Type B pancreatic cell (in vitro differentiated cells): ENCODE measurements at regions not wholly inside any gene's neighbourhood (a gene's known extent, or its start where the extent isn't known, plus 50 kb on each side); places are given as distances from the start of the nearest gene placed in this dataset.
"Not testable (repeated sequence)": the region's sequence is repeated elsewhere in the genome, so short reads cannot be mapped to it uniquely, and the experiment has no call there.

Experiments
- DNase-seq: peaks from one replicate; pipeline ENCODE4 v3.0.0; 2021; ENCODE audit warnings: mixed read lengths; ENCODE audit not compliant: unreplicated experiment; ENCODE audit errors: extremely low spot score
- H3K27ac Mint-ChIP-seq: 2 replicates; pipeline ENCODE4 v1.8.0; 2021; ENCODE audit warnings: mild to moderate bottlenecking, mixed read lengths
- H3K27me3 Mint-ChIP-seq: 2 replicates; pipeline ENCODE4 v1.8.0; 2021; ENCODE audit warnings: mixed read lengths
- H3K36me3 Mint-ChIP-seq: 2 replicates; pipeline ENCODE4 v1.8.0; 2021; ENCODE audit warnings: mixed read lengths
- H3K4me1 Mint-ChIP-seq: one replicate; pipeline ENCODE4 v1.8.0; 2021; ENCODE audit warnings: mixed read lengths; ENCODE audit not compliant: unreplicated experiment
- H3K4me3 Mint-ChIP-seq: 2 replicates; pipeline ENCODE4 v1.8.0; 2021; ENCODE audit warnings: mild to moderate bottlenecking, mixed read lengths
- H3K9me3 Mint-ChIP-seq: 2 replicates; pipeline ENCODE4 v1.8.0; 2021; ENCODE audit warnings: mixed read lengths
- CTCF ChIP-seq: fragments of 200-600 bp; sonication (generic); conservative IDR thresholded peaks from 2 replicates; pipeline ENCODE4 v1.5.0; 2021; ENCODE audit warnings: antibody characterized with exemption, mild to moderate bottlenecking

GRCh38 chr13:43946281-43946680 lies 66.6 kb downstream of the LACC1 start:
- Mint-ChIP-seq H3K4me1 (no peaks in the 10 kb centered on the region), H3K4me3 (no peak overlapping the region), H3K9me3 (peaks cover 6% of the 10 kb centered on the region), H3K27me3 (peaks cover 6% of the 10 kb centered on the region), H3K27ac (no peak overlapping the region), H3K36me3 (no peaks in the 10 kb centered on the region)
- DNase-seq = no peak
- no peak for TF ChIP-seq CTCF

- TF ChIP-seq CTCF = no peak
- Mint-ChIP-seq H3K36me3 (no peaks in the 10 kb centered on the region), H3K27me3 (peaks cover under 1% of the 10 kb centered on the region), H3K4me3 (no peak overlapping the region), H3K9me3 (peaks cover 6% of the 10 kb centered on the region), H3K27ac (no peak overlapping the region), H3K4me1 (no peaks in the 10 kb centered on the region)
- DNase-seq = no peak
These were observed 68.3 kb downstream of the LACC1 start for GRCh38 chr13:43947897-43948458.

- Mint-ChIP-seq H3K4me1 (peaks cover 4% of the 10 kb centered on the region), H3K27me3 (no peaks in the 10 kb centered on the region), H3K9me3 (peaks cover 3% of the 10 kb centered on the region), H3K4me3 (no peak overlapping the region), H3K27ac (no peak overlapping the region), H3K36me3 (no peaks in the 10 kb centered on the region)
- TF ChIP-seq CTCF = no peak
- DNase-seq = no peak
These were observed 73.7 kb downstream of the LACC1 start for GRCh38 chr13:43953370-43953769.

- DNase-seq, H3K9me3 Mint-ChIP-seq, H3K4me3 Mint-ChIP-seq, H3K27me3 Mint-ChIP-seq, H3K4me1 Mint-ChIP-seq, H3K27ac Mint-ChIP-seq, H3K36me3 Mint-ChIP-seq: not testable (repeated sequence)
These were observed 77.3 kb downstream of the LACC1 start for GRCh38 chr13:43956975-43957374.

- no peak for TF ChIP-seq CTCF
- Mint-ChIP-seq H3K36me3 (no peaks in the 10 kb centered on the region), H3K9me3 (no peaks in the 10 kb centered on the region), H3K27me3 (no peaks in the 10 kb centered on the region), H3K4me1 (peaks cover under 1% of the 10 kb centered on the region), H3K4me3 (no peak overlapping the region), H3K27ac (no peak overlapping the region)
- DNase-seq = no peak
These were observed 79.6 kb downstream of the LACC1 start for GRCh38 chr13:43959291-43959690.

GRCh38 chr13:43961909-43962308 lies 82.2 kb downstream of the LACC1 start:
- no peaks in the 10 kb centered on the region for H3K27me3 Mint-ChIP-seq
- H3K27ac Mint-ChIP-seq = no peak overlapping the region
- no peak for TF ChIP-seq CTCF
- no peak overlapping the region for H3K4me3 Mint-ChIP-seq
- H3K4me1 Mint-ChIP-seq = peaks cover 11% of the 10 kb centered on the region
- no peaks in the 10 kb centered on the region for H3K9me3 Mint-ChIP-seq
- no peak for DNase-seq
- no peaks in the 10 kb centered on the region for H3K36me3 Mint-ChIP-seq
